ENCODE measurements at regions not wholly inside any gene's neighbourhood (a gene's known extent, or its start where the extent isn't known, plus 50 kb on each side); places are given as distances from the start of the nearest gene placed in this dataset.

DNA sequence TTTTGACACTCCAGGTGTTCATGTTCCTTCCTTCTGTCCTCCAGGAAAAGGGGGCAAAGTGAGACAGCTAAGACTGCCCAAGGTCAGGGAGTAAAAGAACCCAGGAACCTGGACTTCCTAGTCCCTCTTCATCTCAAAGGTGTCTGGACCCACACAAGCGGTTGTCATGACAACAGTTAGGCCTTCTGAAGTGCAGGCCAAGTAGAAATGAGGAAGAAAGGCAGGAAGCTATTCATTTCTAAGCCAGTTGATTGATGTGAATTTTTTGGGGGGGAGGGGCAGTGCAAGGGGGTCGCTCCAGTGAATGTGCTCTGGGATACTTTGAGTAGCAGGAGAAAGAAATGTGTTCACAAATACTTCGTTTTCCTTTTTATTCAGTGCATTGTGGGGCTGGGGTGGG lies 114.3 kb downstream of the NAV1 start:
- FAIRE-seq (no peak), DNase-seq (ENCODE audit: low spot score in 2 of 2) (no peak)

GRCh38 chr1:201653883-201654282 lies 115.0 kb downstream of the NAV1 start:
- DNase-seq (ENCODE audit: low spot score in 2 of 2) (no peak), FAIRE-seq (no peak)

DNA sequence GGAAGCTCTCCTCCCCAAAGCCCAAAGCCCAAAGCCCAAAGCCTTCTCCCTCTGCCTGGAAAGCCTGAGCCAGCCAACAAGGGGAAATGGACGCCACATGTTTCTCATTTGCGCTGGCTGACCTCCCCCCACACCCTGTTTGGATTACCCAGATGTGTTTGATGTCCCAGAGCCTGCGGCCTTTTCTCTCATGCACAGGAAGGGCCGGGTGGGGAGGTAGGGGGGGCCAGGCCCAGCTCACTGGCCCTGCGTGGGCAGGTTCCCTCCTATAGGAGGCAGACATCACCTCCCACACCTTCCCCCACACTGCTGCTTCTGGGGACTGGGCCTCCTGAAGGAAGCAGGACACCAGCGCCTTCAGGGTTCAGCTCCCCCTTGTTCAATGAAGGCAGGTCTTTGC lies 116.3 kb downstream of the NAV1 start:
- no peak for FAIRE-seq

DNA sequence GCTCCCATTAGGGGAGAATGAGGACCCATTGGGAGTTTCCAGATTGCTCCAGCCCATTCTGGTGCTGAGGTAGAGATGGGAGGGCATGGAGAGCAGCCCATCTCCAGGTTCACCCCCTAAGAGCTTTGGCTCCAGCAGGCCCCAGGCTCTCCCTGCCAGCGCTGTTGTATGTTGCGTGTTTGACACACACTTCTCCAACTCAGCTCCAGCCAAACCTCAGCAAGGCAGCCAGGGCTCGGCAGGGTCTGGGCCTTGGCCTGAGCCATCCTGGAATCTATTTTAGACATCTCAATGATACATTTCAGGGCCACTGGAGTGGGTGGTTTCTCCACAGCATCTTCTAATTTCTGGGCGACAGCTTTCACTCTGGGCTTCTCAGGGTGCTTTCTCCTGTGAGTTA lies 117.0 kb downstream of the NAV1 start:
- FAIRE-seq = no peak
- DNase-seq (ENCODE audit: low spot score in 2 of 2) = no peak

More for the DNA sequence above, 116.3 kb downstream of the NAV1 start:
- DNase-seq (ENCODE audit: low spot score in 2 of 2) = no peak

GRCh38 chr1:201656311-201657032 lies 117.5 kb downstream of the NAV1 start:
- DNase-seq (ENCODE audit: low spot score in 2 of 2) = no peak
- FAIRE-seq = no peak

- no peak for DNase-seq (ENCODE audit: low spot score in 2 of 2)
- FAIRE-seq = no peak
Measured at GRCh38 chr1:201659572-201659971, 120.6 kb downstream of the NAV1 start.

DNA sequence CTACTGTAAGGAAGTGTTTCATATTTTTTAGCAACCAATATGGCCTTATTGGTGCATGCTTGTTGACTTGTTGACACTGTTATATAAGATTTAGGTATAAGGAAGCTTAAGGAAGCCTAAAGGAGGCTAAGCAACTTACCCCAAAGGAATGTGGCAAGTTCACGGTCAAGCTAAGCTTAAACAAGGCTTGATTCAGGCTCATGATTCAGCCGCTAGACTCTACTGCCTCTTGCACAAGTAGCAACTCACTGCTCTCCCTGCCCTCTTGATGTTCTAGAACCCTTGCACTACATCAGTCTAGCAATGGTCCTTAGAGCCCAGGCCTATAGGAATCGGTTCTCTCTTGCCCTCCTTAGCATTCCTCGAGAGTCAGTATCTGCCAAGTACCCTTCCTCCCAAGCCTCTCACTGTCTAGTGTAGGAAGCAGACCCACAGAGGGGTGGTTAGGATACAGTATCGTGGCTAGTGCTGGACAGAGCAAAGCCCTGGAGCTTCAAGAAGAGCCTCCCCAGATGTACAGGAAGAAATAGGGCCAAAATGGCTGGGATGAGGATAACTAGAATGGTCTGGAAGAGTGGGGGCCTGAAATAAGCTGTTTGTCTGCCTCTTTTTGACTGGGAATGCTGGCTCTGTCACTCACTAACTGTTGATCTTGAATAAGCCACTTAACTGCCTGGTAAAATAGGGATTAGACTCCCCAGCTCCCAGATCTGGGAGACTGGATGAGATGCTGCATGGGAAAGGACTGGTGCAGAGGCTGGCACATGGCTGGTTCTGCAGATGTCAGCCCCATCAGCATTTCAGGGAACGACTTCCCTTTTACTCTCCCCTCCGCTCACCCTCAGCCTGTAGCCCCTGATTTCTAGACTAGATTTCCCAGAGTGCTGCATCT lies 122.2 kb downstream of the NAV1 start:
- FAIRE-seq = no peak
- no peak for DNase-seq (ENCODE audit: low spot score in 2 of 2)

GRCh38 chr1:201661823-201662359 lies 123.0 kb downstream of the NAV1 start:
- DNase-seq (ENCODE audit: low spot score in 2 of 2) (no peak), FAIRE-seq (no peak)

DNA sequence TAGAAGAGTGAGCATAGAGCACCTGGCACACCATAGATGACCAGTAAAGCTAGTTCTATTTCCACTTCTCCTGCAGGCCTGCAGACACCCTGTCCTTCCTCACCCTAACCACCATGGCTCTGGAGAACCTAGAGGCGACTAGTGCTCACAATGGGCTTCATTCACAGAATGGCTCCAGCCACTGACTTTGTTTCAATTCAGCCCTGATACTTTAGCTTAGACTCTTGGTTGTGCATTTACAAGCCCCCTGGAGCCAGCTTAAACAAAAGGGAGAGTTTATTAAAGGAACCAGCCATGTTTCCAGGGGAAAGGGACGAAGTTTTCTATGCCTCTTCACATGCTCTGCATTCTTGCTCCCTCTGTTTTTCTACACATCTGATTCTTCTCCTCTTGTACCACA lies 123.7 kb downstream of the NAV1 start:
- DNase-seq (ENCODE audit: low spot score in 2 of 2) (no peak), FAIRE-seq (no peak)

- DNase-seq (ENCODE audit: low spot score in 2 of 2) (no peak), FAIRE-seq (no peak)
Measured at GRCh38 chr1:201663491-201664113, 124.7 kb downstream of the NAV1 start.

- DNase-seq (ENCODE audit: low spot score in 2 of 2) = no peak
Measured at GRCh38 chr1:201665036-201665435, 126.1 kb downstream of the NAV1 start.

GRCh38 chr1:201666102-201666501 lies 127.2 kb downstream of the NAV1 start:
- FAIRE-seq (no peak), DNase-seq (ENCODE audit: low spot score in 2 of 2) (no peak)

More at GRCh38 chr1:201665036-201665435, 126.1 kb downstream of the NAV1 start:
- FAIRE-seq = no peak

DNA sequence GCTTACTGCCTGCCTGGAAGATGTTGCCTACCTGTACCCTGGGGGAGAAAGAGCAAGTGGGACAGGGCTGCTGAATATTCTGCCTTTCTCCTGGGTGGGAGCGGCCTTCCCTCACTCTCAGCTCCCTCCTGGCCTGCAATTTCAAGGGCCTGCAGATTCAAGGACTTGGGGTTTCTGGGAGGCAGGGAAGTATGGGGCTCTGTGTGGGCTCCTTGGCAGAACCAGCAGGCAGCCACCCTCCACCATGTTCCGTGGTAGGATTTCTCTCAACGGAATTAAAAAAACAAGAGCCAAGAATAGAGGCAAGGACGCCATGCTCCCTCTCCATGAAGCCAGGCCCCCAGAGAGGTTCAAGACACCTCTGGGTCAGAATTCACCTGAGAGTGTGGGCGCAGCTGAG lies 127.7 kb downstream of the NAV1 start:
- DNase-seq (ENCODE audit: low spot score in 2 of 2) (no peak), FAIRE-seq (no peak)

DNA sequence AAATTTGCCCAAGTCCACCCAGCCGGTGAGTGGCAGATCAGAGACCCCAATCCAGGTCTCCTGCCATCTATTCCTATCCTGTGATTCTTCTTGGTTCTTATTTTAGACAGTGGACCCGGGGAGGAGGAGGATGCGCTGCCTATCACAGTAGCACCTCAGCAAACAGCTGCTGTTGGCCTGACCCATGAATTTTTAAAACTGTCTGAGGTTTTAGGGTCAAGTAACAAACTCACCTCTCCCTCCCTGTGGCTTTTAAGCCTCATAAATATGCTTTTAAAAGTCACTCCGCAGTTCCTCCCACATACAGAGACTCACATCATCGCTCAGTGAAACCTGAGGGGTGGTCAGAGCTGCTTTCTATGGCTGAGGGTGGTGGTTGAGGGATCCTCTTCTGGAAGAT lies 128.6 kb downstream of the NAV1 start:
- DNase-seq (ENCODE audit: low spot score in 2 of 2) (no peak), FAIRE-seq (no peak)

DNA sequence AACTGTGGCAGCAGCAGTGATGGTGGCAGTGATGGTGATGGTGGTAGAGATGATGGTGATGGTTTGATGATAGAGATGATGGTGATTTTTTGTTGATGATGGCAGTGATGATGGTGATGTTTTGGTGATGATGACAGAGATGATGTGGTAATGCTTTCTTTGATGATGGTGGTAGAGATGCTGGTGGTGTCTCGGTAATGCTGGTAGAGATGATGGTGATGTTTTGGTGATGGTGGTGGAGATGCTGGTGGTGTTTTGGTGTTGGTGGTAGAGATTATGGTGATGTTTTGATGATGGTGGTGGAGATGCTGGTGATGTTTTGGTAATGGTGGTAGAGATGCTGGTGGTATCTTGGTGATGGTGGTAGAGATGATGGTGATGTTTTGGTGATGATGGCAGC lies 131.6 kb downstream of the NAV1 start:
- FAIRE-seq (no peak), DNase-seq (ENCODE audit: low spot score in 2 of 2) (no peak)

DNA sequence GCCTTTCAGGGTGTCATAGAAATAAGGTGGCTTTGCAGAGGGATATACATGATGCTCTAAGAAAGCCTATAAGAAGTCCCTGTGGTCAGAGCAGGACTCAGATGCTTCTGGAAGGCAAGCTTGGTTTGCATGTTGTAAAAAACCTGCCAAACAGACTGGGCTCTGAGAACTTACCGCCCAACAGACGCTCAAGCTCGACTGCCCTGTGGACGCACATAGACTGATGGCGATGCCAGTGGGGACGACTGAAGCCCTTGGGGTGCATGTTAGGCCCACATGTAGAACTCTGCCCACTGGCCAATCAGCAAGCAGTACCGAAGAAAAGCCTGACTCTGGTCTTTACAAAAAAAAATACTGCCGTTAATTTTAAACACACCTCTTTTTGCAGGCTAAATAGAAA lies 133.8 kb downstream of the NAV1 start:
- DNase-seq (ENCODE audit: low spot score in 2 of 2) (no peak), FAIRE-seq (no peak)

GRCh38 chr1:201673093-201673492 lies 134.2 kb downstream of the NAV1 start:
- FAIRE-seq (no peak), DNase-seq (ENCODE audit: low spot score in 2 of 2) (no peak)

DNA sequence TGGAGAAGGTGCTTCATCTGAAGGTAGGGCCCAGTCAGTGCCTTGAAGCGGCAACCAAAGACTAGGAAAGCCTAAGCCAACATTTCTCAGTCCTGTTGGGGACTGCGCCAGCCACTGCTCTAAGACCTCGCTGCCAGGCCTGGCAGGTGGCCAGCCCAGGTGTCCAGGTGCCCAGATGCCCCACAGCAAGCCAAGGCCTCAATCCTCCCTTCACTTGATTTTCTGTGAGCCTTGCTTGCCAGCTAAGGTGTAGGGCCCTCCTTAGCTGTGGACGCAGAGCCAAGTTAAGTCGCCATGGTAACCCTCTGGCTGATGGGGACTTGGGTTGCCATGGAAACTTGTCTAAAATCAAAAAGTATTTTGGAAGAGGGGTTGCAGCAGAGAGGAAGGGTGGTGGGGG lies 135.0 kb downstream of the NAV1 start:
- DNase-seq (ENCODE audit: low spot score in 2 of 2) = no peak
- no peak for FAIRE-seq

GRCh38 chr1:201675143-201675542 lies 136.2 kb downstream of the NAV1 start:
- no peak for FAIRE-seq
- DNase-seq (ENCODE audit: low spot score in 2 of 2) = no peak

GRCh38 chr1:201676197-201676596 lies 137.3 kb downstream of the NAV1 start:
- DNase-seq (ENCODE audit: low spot score in 2 of 2) (no peak), FAIRE-seq (no peak)

DNA sequence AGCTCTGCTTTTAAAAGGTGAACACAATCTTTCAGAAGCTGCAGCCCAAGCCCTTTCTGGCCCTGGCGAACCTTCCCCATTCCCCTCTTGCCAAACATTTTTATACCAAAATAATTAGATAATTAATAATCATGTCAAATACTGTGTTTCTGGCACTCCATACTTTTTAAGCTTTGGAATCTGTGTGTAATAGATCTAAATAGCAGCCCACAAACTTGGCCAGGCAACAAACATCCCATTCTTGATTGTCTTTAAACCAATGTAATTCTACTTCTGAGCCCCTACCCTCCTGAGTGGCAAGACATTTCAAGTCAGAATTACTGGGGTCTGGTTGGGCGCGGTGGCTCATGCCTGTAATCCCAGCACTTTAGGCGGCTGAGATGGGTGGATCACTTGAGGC lies 137.7 kb downstream of the NAV1 start:
- DNase-seq (ENCODE audit: low spot score in 2 of 2) = no peak
- FAIRE-seq = no peak

All from frontal cortex (tissue), 3 donors.